Activated naive CD4-positive, alpha-beta T cell treated with anti-CD3 and anti-CD28 coated beads, Interleukin-2, amount 50 U/mL, for 72 hours (primary cell): ENCODE measurements at regions not wholly inside any gene's neighbourhood (a gene's known extent, or its start where the extent isn't known, plus 50 kb on each side); places are given as distances from the start of the nearest gene placed in this dataset.

ENCODE experiments used
- ATAC-seq, 2 donors: fragments of 150-1000 bp; cut with Tn5 transposase; 2 replicates each; pipeline ENCODE4 v1.10.0; 2021; ENCODE audit warnings: mild to moderate bottlenecking in 2 of 2, moderate library complexity in 2 of 2
- DNase-seq, 2 donors: peaks; one replicate each; pipeline ENCODE4 v3.0.0; 2021 to 2022; ENCODE audit warnings: low spot score in 2 of 2
- H3K27ac Mint-ChIP-seq, 2 donors: one replicate each; pipeline ENCODE4 v1.8.0; 2022; ENCODE audit warnings: mild to moderate bottlenecking in 2 of 2, mixed read lengths in 2 of 2
- H3K36me3 Mint-ChIP-seq, 2 donors: one replicate each; pipeline ENCODE4 v1.8.0; 2022; ENCODE audit warnings: mixed read lengths in 2 of 2
- H3K9me3 Mint-ChIP-seq, 2 donors: one replicate each; pipeline ENCODE4 v1.8.0; 2022; ENCODE audit warnings: mixed read lengths in 2 of 2

DNA sequence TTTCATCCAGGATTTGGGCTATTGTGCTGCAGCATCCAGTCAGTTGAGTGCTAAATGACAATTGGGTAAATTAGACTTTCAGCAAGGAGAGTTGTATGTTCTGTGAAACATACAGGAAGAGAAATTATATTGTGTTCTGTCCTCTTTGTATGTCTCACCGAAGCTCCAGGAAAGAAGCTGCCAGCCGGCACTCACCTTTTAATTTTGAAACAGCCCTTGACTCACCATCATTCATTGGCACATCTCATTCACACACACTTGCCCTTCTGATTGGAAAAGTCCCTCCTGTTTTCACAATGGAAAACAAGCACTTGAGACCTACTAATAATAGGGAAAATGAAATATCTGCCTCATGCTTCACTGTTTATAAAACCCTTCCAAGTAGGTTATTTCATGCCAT, 495.6 kb downstream of the RPS24 start:
- ATAC-seq (no peak), DNase-seq (no peak)
- Mint-ChIP-seq H3K9me3 (no peaks in the 10 kb centered on the region), H3K36me3 (no peaks in the 10 kb centered on the region), H3K27ac (no peak overlapping the region)

- no peaks in the 10 kb centered on the region for H3K36me3 Mint-ChIP-seq
- H3K27ac Mint-ChIP-seq: no peak overlapping the region
- DNase-seq: no peak
- no peaks in the 10 kb centered on the region for H3K9me3 Mint-ChIP-seq
- ATAC-seq: no peak
These were observed 497.4 kb downstream of the RPS24 start for GRCh38 chr10:78531088-78531487.

GRCh38 chr10:78532480-78533042, 498.9 kb downstream of the RPS24 start:
- Mint-ChIP-seq H3K27ac (peak overlapping the region; percentile 59 to 90), H3K36me3 (no peaks in the 10 kb centered on the region), H3K9me3 (no peaks in the 10 kb centered on the region)
- DNase-seq (no peak), ATAC-seq (no peak)

DNA sequence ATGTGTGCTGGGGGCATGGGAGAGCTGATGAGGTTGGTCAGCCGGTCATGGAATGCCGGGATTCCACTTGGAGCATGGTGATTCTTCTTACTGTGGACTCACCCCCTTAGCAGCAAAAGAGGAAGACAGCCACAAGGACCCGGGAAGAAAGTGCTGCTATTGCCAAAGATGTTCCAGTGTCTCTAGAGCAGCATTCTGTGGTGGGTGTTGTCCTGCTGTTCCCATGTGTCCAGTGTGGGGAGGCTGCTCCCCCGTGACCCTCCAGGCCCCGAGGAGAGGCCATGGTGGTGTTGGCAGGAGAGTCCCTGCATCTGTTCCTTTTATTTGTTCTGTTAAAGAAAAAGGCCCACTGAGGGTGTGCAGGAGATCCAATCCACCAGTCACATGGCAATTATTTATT, 499.4 kb downstream of the RPS24 start:
- no peaks in the 10 kb centered on the region for H3K36me3 Mint-ChIP-seq
- H3K27ac Mint-ChIP-seq: peak overlapping the region; percentile 59 to 79
- ATAC-seq: no peak
- DNase-seq: no peak
- H3K9me3 Mint-ChIP-seq: no peaks in the 10 kb centered on the region

DNA sequence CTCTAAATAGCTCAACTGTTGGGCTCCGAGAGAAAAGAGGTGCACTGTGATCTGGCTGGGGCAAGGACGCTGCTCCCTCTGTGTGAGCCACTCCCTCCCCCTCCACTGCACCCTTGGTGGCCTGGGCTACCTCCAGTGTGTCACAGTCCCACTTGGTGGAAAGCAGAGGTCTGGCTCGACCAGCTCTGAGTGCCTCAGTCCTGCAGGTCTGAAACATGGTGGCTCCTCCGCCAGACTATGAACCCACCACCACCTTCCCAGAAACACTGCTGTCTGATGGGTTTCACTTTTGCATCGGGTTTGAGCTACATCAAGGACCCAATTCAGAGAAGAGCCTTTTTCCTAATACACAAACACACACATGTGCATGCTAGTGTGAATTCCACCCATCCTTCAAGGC, 500.1 kb downstream of the RPS24 start:
- Mint-ChIP-seq H3K9me3 (no peaks in the 10 kb centered on the region), H3K36me3 (no peaks in the 10 kb centered on the region), H3K27ac (no peak overlapping the region)
- DNase-seq: no peak
- peak in 1 of 2 donors; percentile 29 for ATAC-seq

DNA sequence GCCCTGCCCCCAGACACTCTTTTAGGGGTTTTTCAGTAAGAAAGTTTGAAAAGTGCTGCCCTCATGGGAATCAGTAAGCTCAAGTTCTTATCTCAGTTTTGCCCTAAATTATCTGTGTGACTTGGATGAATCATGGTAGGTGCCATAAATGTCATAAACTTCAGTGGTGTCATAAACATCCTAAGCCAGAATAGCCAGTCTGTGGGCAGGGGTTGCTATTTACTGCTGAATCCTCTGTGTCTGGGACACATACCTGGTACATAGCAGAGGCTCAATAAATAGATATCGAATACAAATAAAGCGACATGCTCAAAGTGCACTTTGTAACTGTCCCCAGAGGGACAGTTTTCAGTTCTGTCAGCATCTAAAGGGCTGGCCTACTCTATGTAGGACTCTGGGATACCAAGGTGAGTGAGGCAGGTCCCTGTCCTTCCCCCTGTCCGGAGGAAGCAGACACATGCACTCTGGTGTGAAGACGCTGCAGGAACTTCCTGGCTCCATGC, 502.1 kb downstream of the RPS24 start:
- ATAC-seq (no peak), DNase-seq (no peak)
- no peaks in the 10 kb centered on the region for H3K36me3 Mint-ChIP-seq
- H3K27ac Mint-ChIP-seq: no peak overlapping the region
- H3K9me3 Mint-ChIP-seq: no peaks in the 10 kb centered on the region

DNA sequence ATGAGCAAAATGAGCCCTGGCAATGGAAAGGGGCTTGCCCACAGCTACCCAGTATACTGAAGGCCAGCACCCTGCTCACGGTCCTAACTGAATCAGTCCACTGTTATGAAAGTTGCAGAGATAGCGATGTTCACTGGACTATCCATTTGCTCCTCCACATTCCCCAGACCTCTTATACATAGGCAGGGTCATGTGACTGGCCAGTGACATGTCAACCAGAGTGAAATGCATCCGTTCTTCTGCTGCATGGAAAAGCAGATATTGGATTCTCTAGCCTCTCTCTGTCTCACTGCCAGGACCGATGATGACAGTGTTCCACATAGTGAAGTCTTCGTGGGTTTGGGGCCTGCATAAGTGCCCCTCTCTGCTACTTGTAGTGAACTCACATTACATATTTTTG, 503.4 kb downstream of the RPS24 start:
- H3K36me3 Mint-ChIP-seq: no peaks in the 10 kb centered on the region
- no peak overlapping the region for H3K27ac Mint-ChIP-seq
- ATAC-seq (no peak), DNase-seq (no peak)
- H3K9me3 Mint-ChIP-seq: no peaks in the 10 kb centered on the region

GRCh38 chr10:78539247-78539766, 505.6 kb downstream of the RPS24 start:
- Mint-ChIP-seq H3K9me3 (no peaks in the 10 kb centered on the region), H3K36me3 (no peaks in the 10 kb centered on the region), H3K27ac (peak overlapping the region in 1 of 2 donors; percentile 33)
- no peak for DNase-seq
- ATAC-seq: no peak

DNA sequence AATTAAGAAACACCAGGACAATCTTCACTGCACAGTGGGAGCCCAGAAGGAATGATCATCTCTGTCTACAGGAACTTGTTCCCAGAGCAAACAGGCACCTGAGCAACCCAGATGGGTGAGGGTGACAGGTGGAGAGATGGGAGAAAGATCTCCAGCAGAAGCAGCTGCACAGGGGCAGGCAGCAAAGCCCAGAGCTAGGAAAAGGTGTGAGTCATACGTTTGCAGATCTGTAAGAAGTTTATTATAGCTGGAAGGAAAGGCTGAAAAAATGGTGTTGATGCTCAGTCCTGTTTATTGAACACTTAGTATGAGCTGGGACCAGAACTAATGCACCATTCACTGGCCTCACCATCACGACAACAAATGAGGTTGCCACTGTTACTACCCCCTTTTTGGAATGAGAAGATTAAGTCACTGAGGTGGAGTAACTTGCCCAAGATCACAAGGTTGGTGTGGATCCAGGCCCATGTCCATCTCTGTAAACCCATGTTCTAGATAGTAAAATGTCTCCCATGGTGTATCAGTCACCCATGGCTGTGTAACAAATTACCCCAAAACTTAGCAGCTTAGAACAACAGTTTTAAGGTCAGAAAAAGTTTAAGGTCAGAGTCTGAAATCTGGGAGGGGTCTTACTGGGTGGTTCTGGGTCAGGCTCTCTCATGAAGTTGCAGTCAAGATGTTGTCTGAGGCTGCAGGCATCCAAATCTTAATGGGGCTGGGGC, 506.9 kb downstream of the RPS24 start:
- H3K36me3 Mint-ChIP-seq: no peaks in the 10 kb centered on the region
- ATAC-seq: no peak
- H3K27ac Mint-ChIP-seq: no peak overlapping the region
- DNase-seq: no peak
- no peaks in the 10 kb centered on the region for H3K9me3 Mint-ChIP-seq

- H3K9me3 Mint-ChIP-seq: no peaks in the 10 kb centered on the region
- H3K27ac Mint-ChIP-seq: peak overlapping the region in 1 of 2 donors; percentile 86
- peak in 1 of 2 donors; percentile 74 for ATAC-seq
- H3K36me3 Mint-ChIP-seq: no peaks in the 10 kb centered on the region
- no peak for DNase-seq
These were observed 507.9 kb downstream of the RPS24 start for GRCh38 chr10:78541481-78542140.

DNA sequence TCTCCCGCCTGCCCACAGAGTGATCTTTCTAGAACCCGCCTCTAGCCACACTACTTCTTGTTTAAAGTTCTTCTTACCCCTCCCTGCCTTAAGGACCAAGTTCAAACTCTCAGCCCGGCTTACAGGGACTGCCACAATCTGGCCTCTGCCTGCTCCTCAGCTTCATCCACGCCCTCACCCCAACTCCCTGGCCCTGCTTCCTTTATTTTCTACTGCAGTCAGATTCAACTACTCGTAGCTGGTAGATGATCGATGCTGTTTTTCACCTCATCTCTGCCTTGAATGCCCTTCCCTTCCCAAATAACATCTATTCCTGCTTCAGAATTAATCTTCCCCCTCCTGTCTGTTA, 508.5 kb downstream of the RPS24 start:
- H3K27ac Mint-ChIP-seq: peak overlapping the region; percentile 86
- ATAC-seq: peak in 1 of 2 donors; percentile 37
- no peaks in the 10 kb centered on the region for H3K9me3 Mint-ChIP-seq
- H3K36me3 Mint-ChIP-seq: no peaks in the 10 kb centered on the region
- DNase-seq: no peak

DNA sequence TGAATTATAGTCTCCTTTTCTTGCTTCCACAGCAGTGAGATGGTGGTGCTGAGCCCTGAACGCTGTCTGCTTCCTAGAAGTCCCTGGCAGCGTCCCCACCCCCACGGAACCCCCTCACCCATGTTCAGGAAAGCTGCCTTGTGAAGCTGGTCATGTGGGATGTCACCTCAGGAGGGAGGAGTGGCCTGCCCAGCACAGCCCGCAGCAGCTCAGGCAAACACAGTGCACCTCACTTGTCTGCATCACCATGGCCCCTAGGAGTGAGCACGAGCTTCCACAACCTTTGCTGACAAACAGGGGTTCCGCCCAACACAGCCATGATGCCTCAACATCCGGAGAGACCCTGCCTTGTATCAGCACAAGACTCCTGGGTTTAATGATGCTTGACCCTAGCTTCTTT, 508.9 kb downstream of the RPS24 start:
- ATAC-seq: peak in 1 of 2 donors; percentile 52
- Mint-ChIP-seq H3K27ac (peak overlapping the region in 1 of 2 donors; percentile 86), H3K9me3 (no peaks in the 10 kb centered on the region), H3K36me3 (no peaks in the 10 kb centered on the region)
- DNase-seq: no peak

DNA sequence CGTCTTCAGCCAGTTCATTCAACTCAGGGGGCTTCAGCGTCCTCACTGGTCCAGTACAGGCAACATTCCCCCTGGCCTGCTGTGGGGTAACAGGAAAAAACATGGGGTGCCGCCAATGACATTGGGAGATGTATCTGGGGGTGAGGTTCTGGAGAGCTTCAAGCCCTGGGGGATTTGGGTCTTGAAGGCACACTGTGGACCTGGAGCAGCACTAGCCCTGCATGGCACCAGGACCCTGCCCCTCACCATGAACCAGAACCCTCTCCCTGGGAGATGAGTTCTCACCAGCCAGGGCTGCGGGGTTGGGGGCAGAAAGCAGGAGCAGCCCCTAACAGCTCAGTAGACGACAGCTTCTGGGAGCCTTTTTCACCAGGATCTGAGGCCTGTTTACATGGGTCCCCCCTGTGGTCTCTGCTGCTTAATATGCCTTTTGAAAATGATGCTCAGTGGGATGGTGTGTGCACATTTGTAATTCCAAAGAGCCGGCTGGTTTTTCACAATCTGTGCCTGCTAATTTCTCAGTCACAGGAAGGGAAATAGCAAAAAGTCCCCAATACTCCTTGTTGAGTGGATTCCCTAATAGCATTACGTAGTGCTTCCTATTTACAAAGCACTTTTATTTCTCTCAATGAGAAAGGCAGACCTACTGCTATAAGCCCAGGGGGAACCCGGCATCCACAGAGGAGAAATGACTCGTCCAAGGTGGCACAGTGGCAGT, 509.5 kb downstream of the RPS24 start:
- no peaks in the 10 kb centered on the region for H3K36me3 Mint-ChIP-seq
- ATAC-seq (no peak), DNase-seq (no peak)
- H3K9me3 Mint-ChIP-seq: no peaks in the 10 kb centered on the region
- H3K27ac Mint-ChIP-seq: peak overlapping the region in 1 of 2 donors; percentile 86

GRCh38 chr10:78543749-78544362, 510.2 kb downstream of the RPS24 start:
- ATAC-seq (peak; percentile 35 to 38), DNase-seq (no peak)
- H3K27ac Mint-ChIP-seq: no peak overlapping the region

DNA sequence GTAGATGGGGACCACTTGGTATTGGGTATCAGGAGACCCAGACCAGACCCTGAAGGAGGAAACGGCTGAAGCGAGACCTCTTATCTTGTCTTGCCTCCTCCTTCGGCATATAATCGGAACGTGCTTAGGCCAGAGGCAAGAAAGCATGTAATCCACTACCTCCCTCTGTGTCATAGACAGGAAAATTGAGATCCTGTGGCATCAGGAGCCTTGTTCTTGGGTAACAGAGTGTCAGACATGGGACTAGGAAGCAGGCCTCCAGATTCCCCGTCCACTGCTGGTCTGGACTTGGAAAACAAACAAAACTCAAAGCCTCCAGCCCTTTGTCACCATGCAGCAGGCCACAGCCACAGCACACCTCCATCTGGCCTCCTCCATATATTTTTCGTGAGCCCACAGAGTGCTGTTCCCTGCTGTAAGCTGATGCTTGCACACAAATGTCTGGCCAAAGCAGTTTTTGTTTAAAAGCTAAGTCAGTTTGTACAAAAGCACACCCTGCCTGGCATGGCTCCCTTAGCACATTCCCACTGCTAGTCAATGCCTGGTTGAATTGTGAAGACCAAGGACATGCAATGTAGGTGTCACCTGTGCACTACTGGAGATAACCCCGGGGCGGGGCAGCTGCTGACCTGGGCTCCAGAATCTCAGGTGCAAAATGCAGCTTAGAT, 510.9 kb downstream of the RPS24 start:
- H3K27ac Mint-ChIP-seq: no peak overlapping the region
- no peaks in the 10 kb centered on the region for H3K9me3 Mint-ChIP-seq
- ATAC-seq (no peak), DNase-seq (no peak)
- no peaks in the 10 kb centered on the region for H3K36me3 Mint-ChIP-seq

More at GRCh38 chr10:78543749-78544362, 510.2 kb downstream of the RPS24 start:
- Mint-ChIP-seq H3K36me3 (no peaks in the 10 kb centered on the region), H3K9me3 (no peaks in the 10 kb centered on the region)

- no peak for DNase-seq
- ATAC-seq: no peak
- no peaks in the 10 kb centered on the region for H3K9me3 Mint-ChIP-seq
- H3K36me3 Mint-ChIP-seq: no peaks in the 10 kb centered on the region
- no peak overlapping the region for H3K27ac Mint-ChIP-seq
These were observed 512.1 kb downstream of the RPS24 start for GRCh38 chr10:78545756-78546155.
